ENCODE measurements at regions not wholly inside any gene's neighbourhood (a gene's known extent, or its start where the extent isn't known, plus 50 kb on each side); places are given as distances from the start of the nearest gene placed in this dataset.

DNA sequence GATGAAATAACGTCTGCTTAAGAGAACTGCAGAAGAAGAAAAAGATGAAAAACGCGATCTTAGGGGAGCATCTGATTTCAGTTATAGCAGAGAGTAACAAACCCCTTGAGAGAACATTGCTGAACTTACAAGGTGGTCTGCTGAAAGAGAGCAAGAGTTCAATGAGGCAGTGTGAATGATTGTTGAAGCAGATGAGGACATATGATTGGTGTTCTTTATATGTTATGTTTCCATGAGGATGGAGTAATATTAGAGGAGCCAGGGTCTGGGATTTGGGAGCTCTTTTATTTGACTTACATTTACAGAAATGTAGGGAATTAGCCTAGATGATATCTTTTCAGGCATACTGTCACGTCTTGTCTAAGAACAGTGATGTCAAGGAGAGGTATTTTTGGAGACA is 1302.0 kb downstream of the KCNT2 start:
- POLR2A ChIA-PET: no interaction called here
- intact Hi-C loops (cut with micrococcal nuclease): no loop called here
- DNase-seq (no peak), ATAC-seq (no peak)
- Mint-ChIP-seq H3K27ac (no peak overlapping the region), H3K36me3 (ENCODE audit: low read depth) (no peaks in the 10 kb centered on the region), H3K4me1 (ENCODE audit: low read depth) (no peaks in the 10 kb centered on the region), H3K27me3 (no peaks in the 10 kb centered on the region), H3K4me3 (no peak overlapping the region), H3K9me3 (peaks cover 3% of the 10 kb centered on the region)
- TF ChIP-seq, protein P1, sequence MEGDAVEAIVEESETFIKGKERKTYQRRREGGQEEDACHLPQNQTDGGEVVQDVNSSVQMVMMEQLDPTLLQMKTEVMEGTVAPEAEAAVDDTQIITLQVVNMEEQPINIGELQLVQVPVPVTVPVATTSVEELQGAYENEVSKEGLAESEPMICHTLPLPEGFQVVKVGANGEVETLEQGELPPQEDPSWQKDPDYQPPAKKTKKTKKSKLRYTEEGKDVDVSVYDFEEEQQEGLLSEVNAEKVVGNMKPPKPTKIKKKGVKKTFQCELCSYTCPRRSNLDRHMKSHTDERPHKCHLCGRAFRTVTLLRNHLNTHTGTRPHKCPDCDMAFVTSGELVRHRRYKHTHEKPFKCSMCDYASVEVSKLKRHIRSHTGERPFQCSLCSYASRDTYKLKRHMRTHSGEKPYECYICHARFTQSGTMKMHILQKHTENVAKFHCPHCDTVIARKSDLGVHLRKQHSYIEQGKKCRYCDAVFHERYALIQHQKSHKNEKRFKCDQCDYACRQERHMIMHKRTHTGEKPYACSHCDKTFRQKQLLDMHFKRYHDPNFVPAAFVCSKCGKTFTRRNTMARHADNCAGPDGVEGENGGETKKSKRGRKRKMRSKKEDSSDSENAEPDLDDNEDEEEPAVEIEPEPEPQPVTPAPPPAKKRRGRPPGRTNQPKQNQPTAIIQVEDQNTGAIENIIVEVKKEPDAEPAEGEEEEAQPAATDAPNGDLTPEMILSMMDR (IDR thresholded peaks at IDR 0.05): no peak
- CTCF ChIA-PET: no interaction called here

DNA sequence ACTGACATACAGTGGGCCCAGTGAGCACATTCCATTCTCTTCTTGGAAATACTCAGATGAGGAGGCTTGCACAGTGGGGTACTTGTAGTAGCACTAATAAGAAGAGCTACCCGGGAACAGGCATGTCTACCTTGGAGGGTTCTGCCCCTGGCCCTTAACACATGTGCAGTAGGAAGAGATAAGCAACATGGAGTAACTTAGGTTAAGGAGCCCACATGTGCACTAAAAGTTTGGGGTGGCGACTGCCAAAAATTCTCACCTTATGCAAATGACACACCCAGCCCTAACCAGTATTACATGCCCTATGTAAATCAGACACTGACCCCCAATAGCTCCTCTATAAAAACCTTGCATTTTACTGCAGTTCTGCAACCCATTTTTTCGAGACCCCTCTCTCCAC is 1313.3 kb downstream of the KCNT2 start:
- no peak overlapping the region for H3K4me3 Mint-ChIP-seq
- H3K27me3 Mint-ChIP-seq: no peaks in the 10 kb centered on the region
- no peaks in the 10 kb centered on the region for H3K4me1 Mint-ChIP-seq (ENCODE audit: low read depth)
- ChIA-PET POLR2A (no interaction called here), CTCF (no interaction called here)
- no peak for ATAC-seq
- H3K9me3 Mint-ChIP-seq: no peaks in the 10 kb centered on the region
- no peak overlapping the region for H3K27ac Mint-ChIP-seq
- TF ChIP-seq, protein P1 (IDR thresholded peaks at IDR 0.05): no peak
- intact Hi-C loops (cut with micrococcal nuclease): no loop called here
- no peak for DNase-seq
- H3K36me3 Mint-ChIP-seq (ENCODE audit: low read depth): no peaks in the 10 kb centered on the region

DNA sequence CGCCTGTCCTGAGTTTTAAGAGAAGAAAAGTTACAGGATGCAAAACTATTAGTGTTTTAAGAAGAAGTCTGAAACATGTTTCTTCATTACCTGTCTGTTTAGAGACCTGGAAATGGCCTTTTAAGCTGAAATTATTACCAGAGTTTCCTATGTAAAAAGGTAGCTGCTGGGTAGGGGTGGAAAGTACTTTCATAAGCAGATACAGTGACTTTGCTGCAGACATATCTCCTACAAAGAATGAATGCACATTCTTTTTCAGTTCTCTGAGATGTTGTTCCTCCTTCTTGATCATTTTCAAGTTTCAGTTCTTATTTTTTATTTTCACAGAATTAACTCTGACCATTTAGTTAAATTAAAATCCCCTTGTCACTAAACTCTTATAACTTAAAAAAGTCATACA is 1329.6 kb downstream of the KCNT2 start:
- TF ChIP-seq, protein P1 (IDR thresholded peaks at IDR 0.05): no peak
- no peak for ATAC-seq
- Mint-ChIP-seq H3K27me3 (no peaks in the 10 kb centered on the region), H3K4me1 (ENCODE audit: low read depth) (no peaks in the 10 kb centered on the region), H3K9me3 (no peaks in the 10 kb centered on the region), H3K36me3 (ENCODE audit: low read depth) (no peaks in the 10 kb centered on the region), H3K27ac (no peak overlapping the region), H3K4me3 (no peak overlapping the region)
- intact Hi-C loops (cut with micrococcal nuclease): no loop called here
- ChIA-PET CTCF (no interaction called here), POLR2A (no interaction called here)
- DNase-seq: no peak

DNA sequence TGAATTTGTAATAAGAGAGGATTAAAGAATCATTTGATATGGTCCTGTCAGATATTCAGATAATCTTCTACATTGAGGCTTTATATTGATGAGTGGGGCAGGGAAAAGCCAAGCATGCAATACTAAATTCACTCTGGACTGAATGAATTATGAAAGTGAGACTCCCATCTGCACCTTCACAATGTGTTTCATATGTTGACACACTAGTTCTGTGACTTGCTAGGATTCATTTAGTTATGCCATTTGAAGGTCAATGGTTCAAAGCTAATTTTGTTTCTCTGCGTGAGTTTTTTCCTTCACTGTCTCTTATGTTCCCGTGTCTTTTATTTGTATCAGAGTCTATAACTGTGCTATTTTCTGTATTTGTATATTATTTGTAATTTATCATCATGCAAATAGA is 1332.5 kb downstream of the KCNT2 start:
- no peaks in the 10 kb centered on the region for H3K36me3 Mint-ChIP-seq (ENCODE audit: low read depth)
- H3K4me3 Mint-ChIP-seq: no peak overlapping the region
- no peaks in the 10 kb centered on the region for H3K4me1 Mint-ChIP-seq (ENCODE audit: low read depth)
- TF ChIP-seq, protein P1 (IDR thresholded peaks at IDR 0.05): no peak
- H3K9me3 Mint-ChIP-seq: no peaks in the 10 kb centered on the region
- no peak overlapping the region for H3K27ac Mint-ChIP-seq
- no peak for ATAC-seq
- POLR2A ChIA-PET: no interaction called here
- CTCF ChIA-PET: no interaction called here
- intact Hi-C loops (cut with micrococcal nuclease): no loop called here
- no peak for DNase-seq
- no peaks in the 10 kb centered on the region for H3K27me3 Mint-ChIP-seq

DNA sequence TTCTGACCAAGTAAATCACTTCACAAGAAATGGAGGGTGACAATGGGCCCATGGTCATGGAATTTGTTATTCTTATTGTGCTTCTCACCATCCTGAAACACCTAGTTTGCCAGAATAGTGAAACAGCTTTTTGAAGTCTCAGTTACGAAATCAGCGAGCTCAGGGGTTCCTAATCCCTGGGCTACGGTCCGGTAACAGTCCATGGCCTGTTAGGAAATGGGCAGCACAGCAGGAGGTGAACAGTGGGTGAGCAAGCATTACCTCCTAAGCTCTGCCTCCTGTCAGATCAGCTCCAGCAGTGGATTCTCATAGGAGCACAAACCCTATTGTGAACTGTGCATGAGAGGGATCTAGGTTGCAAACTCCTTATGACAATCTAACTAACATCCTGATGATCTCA is 1356.3 kb downstream of the KCNT2 start:
- TF ChIP-seq, protein P1 (IDR thresholded peaks at IDR 0.05): no peak
- no peak for ATAC-seq

More for the DNA sequence above, 1356.3 kb downstream of the KCNT2 start:
- ChIA-PET POLR2A (no interaction called here), CTCF (no interaction called here)
- DNase-seq: no peak
- Mint-ChIP-seq H3K27ac (no peak overlapping the region), H3K27me3 (no peaks in the 10 kb centered on the region), H3K9me3 (no peaks in the 10 kb centered on the region), H3K36me3 (ENCODE audit: low read depth) (no peaks in the 10 kb centered on the region), H3K4me3 (no peak overlapping the region), H3K4me1 (ENCODE audit: low read depth) (no peaks in the 10 kb centered on the region)
- intact Hi-C loops (cut with micrococcal nuclease): no loop called here
